HEK293T (cell line): ENCODE measurements at regions not wholly inside any gene's neighbourhood (a gene's known extent, or its start where the extent isn't known, plus 50 kb on each side); places are given as distances from the start of the nearest gene placed in this dataset.

ENCODE experiments used
- BHLHE40 ChIP-seq: fragments of 450-650 bp; IDR thresholded peaks from 2 replicates; pipeline ENCODE4 v1.6.1; 2016; ENCODE audit warnings: mild to moderate bottlenecking, moderate library complexity, borderline replicate concordance
- ELF4 ChIP-seq: fragments of 450-650 bp; IDR thresholded peaks from 2 replicates; pipeline ENCODE4 v1.6.1; 2017; ENCODE audit warnings: antibody characterized with exemption
- L3MBTL2 ChIP-seq: fragments of 450-650 bp; conservative IDR thresholded peaks from 2 replicates; pipeline ENCODE4 v1.6.1; 2016; ENCODE audit warnings: mild to moderate bottlenecking
- LEF1 ChIP-seq: fragments of 450-650 bp; IDR thresholded peaks from 2 replicates; pipeline ENCODE4 v1.6.1; 2017; ENCODE audit warnings: mild to moderate bottlenecking, borderline replicate concordance

GRCh38 chr5:10832421-10832820, 71.4 kb upstream of the DAP start:
- no peak for TF ChIP-seq L3MBTL2
- TF ChIP-seq ELF4 = no peak
- TF ChIP-seq BHLHE40 = no peak
- TF ChIP-seq LEF1 = no peak
